ENCODE measurements at regions not wholly inside any gene's neighbourhood (a gene's known extent, or its start where the extent isn't known, plus 50 kb on each side); places are given as distances from the start of the nearest gene placed in this dataset.

- no peak overlapping the region for H3K4me3 ChIP-seq (ENCODE audit: low read depth, low read length)
- no peak for ATAC-seq (ENCODE audit: low read depth in 2 of 2)
- H3K9me3 ChIP-seq (ENCODE audit: control insufficient read depth in 2 of 2, low read length in 2 of 2) = no peaks in the 10 kb centered on the region
- Mint-ChIP-seq H3K27me3 (no peaks in the 10 kb centered on the region), H3K36me3 (no peaks in the 10 kb centered on the region), H3K27ac (no peak overlapping the region), H3K4me1 (no peaks in the 10 kb centered on the region), H3K4me3 (no peak overlapping the region), H3K9me3 (peaks cover 0 to 8% (median 5%) of the 10 kb centered on the region in 7 donors)
- no peaks in the 10 kb centered on the region for H3K4me1 ChIP-seq (ENCODE audit: control insufficient read depth, insufficient read depth, low read length, poor library complexity, severe bottlenecking)
- no peaks in the 10 kb centered on the region for H3K27me3 ChIP-seq (ENCODE audit: control insufficient read depth, insufficient read depth, low read length)
- H3K36me3 ChIP-seq (ENCODE audit: control insufficient read depth, insufficient read depth, low read length) = no peaks in the 10 kb centered on the region
- no peak for DNase-seq
- H3K27ac ChIP-seq (ENCODE audit: insufficient read depth, low read length, poor library complexity, severe bottlenecking) = no peak overlapping the region
These were observed 222.6 kb downstream of the NUAK1 start for GRCh38 chr12:105915997-105916759.

GRCh38 chr12:105916760-105917039 lies 222.1 kb downstream of the NUAK1 start:
- Histone ChIP-seq H3K27me3 (ENCODE audit: control insufficient read depth, insufficient read depth, low read length) (no peaks in the 10 kb centered on the region), H3K36me3 (ENCODE audit: control insufficient read depth, insufficient read depth, low read length) (no peaks in the 10 kb centered on the region), H3K9me3 (ENCODE audit: control insufficient read depth in 2 of 2, low read length in 2 of 2) (no peaks in the 10 kb centered on the region), H3K4me1 (ENCODE audit: control insufficient read depth, insufficient read depth, low read length, poor library complexity, severe bottlenecking) (no peaks in the 10 kb centered on the region), H3K4me3 (ENCODE audit: low read depth, low read length) (no peak overlapping the region), H3K27ac (ENCODE audit: insufficient read depth, low read length, poor library complexity, severe bottlenecking) (no peak overlapping the region)
- no peaks in the 10 kb centered on the region for H3K36me3 Mint-ChIP-seq
- H3K27ac Mint-ChIP-seq = no peak overlapping the region
- H3K27me3 Mint-ChIP-seq = no peaks in the 10 kb centered on the region
- peaks cover 0 to 8% (median 5%) of the 10 kb centered on the region in 7 donors for H3K9me3 Mint-ChIP-seq
- H3K4me1 Mint-ChIP-seq = no peaks in the 10 kb centered on the region
- DNase-seq (no peak), ATAC-seq (ENCODE audit: low read depth in 2 of 2) (no peak)
- no peak overlapping the region for H3K4me3 Mint-ChIP-seq

GRCh38 chr12:105920161-105920684 lies 218.5 kb downstream of the NUAK1 start:
- H3K9me3 ChIP-seq (ENCODE audit: control insufficient read depth in 2 of 2, low read length in 2 of 2) = no peaks in the 10 kb centered on the region
- Mint-ChIP-seq H3K9me3 (peaks cover 0 to 5% (median 1%) of the 10 kb centered on the region in 7 donors), H3K4me1 (no peaks in the 10 kb centered on the region), H3K36me3 (no peaks in the 10 kb centered on the region), H3K27me3 (peaks cover 4% of the 10 kb centered on the region), H3K27ac (no peak overlapping the region), H3K4me3 (no peak overlapping the region)
- ATAC-seq (ENCODE audit: low read depth in 2 of 2) (no peak), DNase-seq (no peak)
- H3K27ac ChIP-seq (ENCODE audit: insufficient read depth, low read length, poor library complexity, severe bottlenecking) = no peak overlapping the region
- H3K4me1 ChIP-seq (ENCODE audit: control insufficient read depth, insufficient read depth, low read length, poor library complexity, severe bottlenecking) = no peaks in the 10 kb centered on the region
- no peak overlapping the region for H3K4me3 ChIP-seq (ENCODE audit: low read depth, low read length)
- H3K27me3 ChIP-seq (ENCODE audit: control insufficient read depth, insufficient read depth, low read length) = no peaks in the 10 kb centered on the region
- H3K36me3 ChIP-seq (ENCODE audit: control insufficient read depth, insufficient read depth, low read length) = no peaks in the 10 kb centered on the region

GRCh38 chr12:105921055-105921454 lies 217.7 kb downstream of the NUAK1 start:
- Mint-ChIP-seq H3K9me3 (peaks cover 0 to 5% (median under 1%) of the 10 kb centered on the region in 7 donors), H3K4me3 (no peak overlapping the region), H3K36me3 (no peaks in the 10 kb centered on the region), H3K4me1 (no peaks in the 10 kb centered on the region), H3K27me3 (peaks cover 4% of the 10 kb centered on the region), H3K27ac (no peak overlapping the region)
- Histone ChIP-seq H3K4me3 (ENCODE audit: low read depth, low read length) (no peak overlapping the region), H3K27me3 (ENCODE audit: control insufficient read depth, insufficient read depth, low read length) (peaks cover 2% of the 10 kb centered on the region), H3K9me3 (ENCODE audit: control insufficient read depth in 2 of 2, low read length in 2 of 2) (no peaks in the 10 kb centered on the region), H3K4me1 (ENCODE audit: control insufficient read depth, insufficient read depth, low read length, poor library complexity, severe bottlenecking) (no peaks in the 10 kb centered on the region), H3K36me3 (ENCODE audit: control insufficient read depth, insufficient read depth, low read length) (no peaks in the 10 kb centered on the region), H3K27ac (ENCODE audit: insufficient read depth, low read length, poor library complexity, severe bottlenecking) (no peak overlapping the region)
- ATAC-seq (ENCODE audit: low read depth in 2 of 2) (no peak), DNase-seq (no peak)

GRCh38 chr12:105921872-105922669 lies 216.7 kb downstream of the NUAK1 start:
- no peaks in the 10 kb centered on the region for H3K36me3 Mint-ChIP-seq
- Histone ChIP-seq H3K27me3 (ENCODE audit: control insufficient read depth, insufficient read depth, low read length) (peaks cover 2% of the 10 kb centered on the region), H3K36me3 (ENCODE audit: control insufficient read depth, insufficient read depth, low read length) (no peaks in the 10 kb centered on the region), H3K27ac (ENCODE audit: insufficient read depth, low read length, poor library complexity, severe bottlenecking) (no peak overlapping the region), H3K4me3 (ENCODE audit: low read depth, low read length) (no peak overlapping the region), H3K9me3 (ENCODE audit: control insufficient read depth in 2 of 2, low read length in 2 of 2) (no peaks in the 10 kb centered on the region), H3K4me1 (ENCODE audit: control insufficient read depth, insufficient read depth, low read length, poor library complexity, severe bottlenecking) (no peaks in the 10 kb centered on the region)
- H3K4me3 Mint-ChIP-seq = no peak overlapping the region
- no peak overlapping the region for H3K27ac Mint-ChIP-seq
- DNase-seq (no peak), ATAC-seq (ENCODE audit: low read depth in 2 of 2) (no peak)
- peaks cover 0 to 8% (median 0%) of the 10 kb centered on the region in 7 donors for H3K9me3 Mint-ChIP-seq
- no peaks in the 10 kb centered on the region for H3K4me1 Mint-ChIP-seq
- peaks cover 4% of the 10 kb centered on the region for H3K27me3 Mint-ChIP-seq

GRCh38 chr12:105922670-105923102 lies 216.1 kb downstream of the NUAK1 start:
- no peak overlapping the region for H3K27ac Mint-ChIP-seq
- no peak overlapping the region for H3K4me3 Mint-ChIP-seq
- ATAC-seq (ENCODE audit: low read depth in 2 of 2) = no peak
- DNase-seq = no peak
- Histone ChIP-seq H3K27me3 (ENCODE audit: control insufficient read depth, insufficient read depth, low read length) (peaks cover 2% of the 10 kb centered on the region), H3K9me3 (ENCODE audit: control insufficient read depth in 2 of 2, low read length in 2 of 2) (no peaks in the 10 kb centered on the region), H3K4me3 (ENCODE audit: low read depth, low read length) (no peak overlapping the region), H3K27ac (ENCODE audit: insufficient read depth, low read length, poor library complexity, severe bottlenecking) (no peak overlapping the region), H3K4me1 (ENCODE audit: control insufficient read depth, insufficient read depth, low read length, poor library complexity, severe bottlenecking) (no peaks in the 10 kb centered on the region), H3K36me3 (ENCODE audit: control insufficient read depth, insufficient read depth, low read length) (no peaks in the 10 kb centered on the region)
- H3K36me3 Mint-ChIP-seq = no peaks in the 10 kb centered on the region
- H3K27me3 Mint-ChIP-seq = peaks cover 7% of the 10 kb centered on the region
- H3K9me3 Mint-ChIP-seq = peaks cover 0 to 8% (median 0%) of the 10 kb centered on the region in 7 donors
- H3K4me1 Mint-ChIP-seq = no peaks in the 10 kb centered on the region

GRCh38 chr12:105924526-105925208 lies 214.1 kb downstream of the NUAK1 start:
- DNase-seq (no peak), ATAC-seq (ENCODE audit: low read depth in 2 of 2) (no peak)
- Histone ChIP-seq H3K27ac (ENCODE audit: insufficient read depth, low read length, poor library complexity, severe bottlenecking) (no peak overlapping the region), H3K4me1 (ENCODE audit: control insufficient read depth, insufficient read depth, low read length, poor library complexity, severe bottlenecking) (no peaks in the 10 kb centered on the region), H3K9me3 (ENCODE audit: control insufficient read depth in 2 of 2, low read length in 2 of 2) (no peaks in the 10 kb centered on the region), H3K4me3 (ENCODE audit: low read depth, low read length) (no peak overlapping the region), H3K27me3 (ENCODE audit: control insufficient read depth, insufficient read depth, low read length) (peaks cover 2% of the 10 kb centered on the region), H3K36me3 (ENCODE audit: control insufficient read depth, insufficient read depth, low read length) (no peaks in the 10 kb centered on the region)
- peaks cover 0 to 5% (median 0%) of the 10 kb centered on the region in 7 donors for H3K9me3 Mint-ChIP-seq
- H3K27me3 Mint-ChIP-seq = peaks cover 7% of the 10 kb centered on the region
- no peak overlapping the region for H3K27ac Mint-ChIP-seq
- H3K4me1 Mint-ChIP-seq = no peaks in the 10 kb centered on the region
- H3K4me3 Mint-ChIP-seq = no peak overlapping the region
- H3K36me3 Mint-ChIP-seq = no peaks in the 10 kb centered on the region

Data from CD4-positive, CD25-positive, alpha-beta regulatory T cell (primary cell).